HL-60 (cell line): ENCODE measurements at regions not wholly inside any gene's neighbourhood (a gene's known extent, or its start where the extent isn't known, plus 50 kb on each side); places are given as distances from the start of the nearest gene placed in this dataset.

Source experiments
- CTCF ChIP-seq: IDR thresholded peaks from one replicate; pipeline ENCODE4 v1.5.1; 2011; ENCODE audit warnings: low read length, control low read depth, inconsistent platforms; ENCODE audit not compliant: insufficient read depth
- POLR2AphosphoS5 ChIP-seq: IDR thresholded peaks from 2 replicates; pipeline ENCODE4 v1.6.1; 2012; ENCODE audit warnings: low read depth

DNA sequence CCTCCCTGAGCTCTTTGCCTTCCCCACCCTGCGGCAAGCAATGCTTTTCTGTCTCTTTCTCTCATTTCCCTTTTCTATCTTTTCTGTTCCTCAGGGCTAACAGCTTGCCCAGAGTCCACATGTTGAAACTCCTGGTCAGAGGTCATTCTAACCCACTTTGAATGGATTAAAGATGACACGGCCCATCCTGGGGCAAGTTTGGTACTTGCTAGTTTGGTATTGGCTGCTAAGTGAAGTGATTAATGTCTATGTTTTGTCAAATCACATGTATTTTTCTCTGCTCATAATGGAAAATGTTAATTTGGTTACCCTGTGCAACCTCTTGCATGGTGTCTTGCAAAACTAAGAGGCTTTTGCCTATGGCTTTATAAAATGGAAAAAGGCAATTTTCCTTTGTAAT lies 960.2 kb downstream of the CNTNAP5 start:
- TF ChIP-seq CTCF (no peak), POLR2AphosphoS5 (no peak)
